Neuronal stem cell (in vitro differentiated cells): ENCODE measurements at regions not wholly inside any gene's neighbourhood (a gene's known extent, or its start where the extent isn't known, plus 50 kb on each side); places are given as distances from the start of the nearest gene placed in this dataset.

Source experiments
- DNase-seq: peaks from one replicate; pipeline ENCODE4 v3.0.0-alpha.2; 2013; ENCODE audit warnings: low spot score
- H2AFZ ChIP-seq: one replicate; pipeline ENCODE4 v1.6.1; 2013; ENCODE audit warnings: mild to moderate bottlenecking, low read length, inconsistent platforms
- H2AK5ac ChIP-seq: 2 replicates; pipeline ENCODE4 v1.6.1; 2013; ENCODE audit warnings: low read depth, mild to moderate bottlenecking, inconsistent platforms, low read length, moderate library complexity, mixed read lengths
- H2BK120ac ChIP-seq: 2 replicates; pipeline ENCODE4 v1.6.1; 2013; ENCODE audit warnings: low read depth, mild to moderate bottlenecking, inconsistent platforms, low read length, moderate library complexity, mixed read lengths
- H2BK12ac ChIP-seq: one replicate; pipeline ENCODE4 v1.6.1; 2013; ENCODE audit warnings: low read length, inconsistent platforms
- H2BK15ac ChIP-seq: 2 replicates; pipeline ENCODE4 v1.6.1; 2013; ENCODE audit warnings: mild to moderate bottlenecking, low read length, inconsistent platforms, mixed read lengths
- H2BK5ac ChIP-seq: one replicate; pipeline ENCODE4 v1.6.1; 2013; ENCODE audit warnings: inconsistent platforms, mild to moderate bottlenecking, low read length, moderate library complexity
- H3K14ac ChIP-seq: one replicate; pipeline ENCODE4 v1.6.1; 2013; ENCODE audit warnings: low read length, inconsistent platforms
- H3K18ac ChIP-seq: 2 replicates; pipeline ENCODE4 v1.6.1; 2013; ENCODE audit warnings: low read length, inconsistent platforms
- H3K23ac ChIP-seq: 2 replicates; pipeline ENCODE4 v1.6.1; 2013; ENCODE audit warnings: low read depth, mild to moderate bottlenecking, mixed read lengths, low read length, inconsistent platforms; ENCODE audit not compliant: poor library complexity
- H3K27ac ChIP-seq: replicated peaks from 3 replicates; pipeline ENCODE4 v1.5.1; 2013; ENCODE audit warnings: low read length, inconsistent platforms
- H3K27me3 ChIP-seq, 3 experiments: 2 replicates each; pipeline ENCODE4 v1.6.1; 2013; ENCODE audit warnings: low read length in 3 of 3, mild to moderate bottlenecking in 2 of 3, inconsistent platforms in 1 of 3, low read depth in 1 of 3, mixed read lengths in 1 of 3, moderate library complexity in 1 of 3; ENCODE audit not compliant: control insufficient read depth in 3 of 3, insufficient read depth in 3 of 3
- H3K36me3 ChIP-seq, 2 donors: replicated peaks in 1 of 2; 2 replicates each; pipeline ENCODE4 v1.6.1; 2013; ENCODE audit warnings: low read length in 2 of 2; ENCODE audit not compliant: control insufficient read depth in 2 of 2, insufficient read depth in 2 of 2
- H3K4ac ChIP-seq: 2 replicates; pipeline ENCODE4 v1.6.1; 2013; ENCODE audit warnings: inconsistent platforms, mild to moderate bottlenecking, low read length, moderate library complexity
- H3K4me1 ChIP-seq, 2 donors: 1 replicate in 1 of 2; 2 replicates in 1 of 2; pipeline ENCODE4 v1.6.1; 2013; ENCODE audit warnings: low read length in 2 of 2, low read depth in 1 of 2; ENCODE audit not compliant: control insufficient read depth in 2 of 2, insufficient read depth in 1 of 2
- H3K4me2 ChIP-seq: one replicate; pipeline ENCODE4 v1.6.1; 2013; ENCODE audit warnings: mild to moderate bottlenecking, low read length, inconsistent platforms; ENCODE audit not compliant: insufficient read depth, poor library complexity, severe bottlenecking
- H3K4me3 ChIP-seq, 2 donors: 2 replicates each; pipeline ENCODE4 v1.5.1; 2013; ENCODE audit warnings: low read length in 2 of 2, mild to moderate bottlenecking in 2 of 2, inconsistent platforms in 1 of 2, moderate library complexity in 1 of 2
- H3K79me1 ChIP-seq: one replicate; pipeline ENCODE4 v1.6.1; 2013; ENCODE audit warnings: low read depth, mild to moderate bottlenecking, inconsistent platforms, low read length, moderate library complexity
- H3K9ac ChIP-seq: one replicate; pipeline ENCODE4 v1.6.1; 2013; ENCODE audit warnings: mild to moderate bottlenecking, low read depth, low read length, inconsistent platforms; ENCODE audit not compliant: poor library complexity
- H3K9me3 ChIP-seq, 2 donors: replicated peaks in 1 of 2; 2 replicates each; pipeline versions ENCODE3 to v1.6.1; 2013; ENCODE audit warnings: low read length in 2 of 2, mild to moderate bottlenecking in 2 of 2, inconsistent platforms in 1 of 2, low read depth in 1 of 2, mixed read lengths in 1 of 2, moderate library complexity in 1 of 2; ENCODE audit not compliant: control insufficient read depth in 2 of 2, insufficient read depth in 1 of 2
- H4K8ac ChIP-seq: one replicate; pipeline ENCODE4 v1.6.1; 2013; ENCODE audit warnings: low read depth, mild to moderate bottlenecking, inconsistent platforms, low read length, moderate library complexity
- H4K91ac ChIP-seq: one replicate; pipeline ENCODE4 v1.6.1; 2013; ENCODE audit warnings: low read length, low read depth, mild to moderate bottlenecking, inconsistent platforms; ENCODE audit not compliant: poor library complexity
- WGBS, 2 donors: extraction: QIAGEN DNeasy Blood & Tissue Kit; methylation state at CpG; one replicate each; pipeline ENCODE4 v1.1.7; 2013; ENCODE audit warnings: missing lambda C conversion rate in 2 of 2, mixed read lengths in 1 of 2; ENCODE audit not compliant: insufficient read length in 2 of 2, insufficient replicate concordance in 1 of 2; ENCODE audit errors: extremely low coverage in 2 of 2; 5-methylcytosine and 5-hydroxymethylcytosine counted together

DNA sequence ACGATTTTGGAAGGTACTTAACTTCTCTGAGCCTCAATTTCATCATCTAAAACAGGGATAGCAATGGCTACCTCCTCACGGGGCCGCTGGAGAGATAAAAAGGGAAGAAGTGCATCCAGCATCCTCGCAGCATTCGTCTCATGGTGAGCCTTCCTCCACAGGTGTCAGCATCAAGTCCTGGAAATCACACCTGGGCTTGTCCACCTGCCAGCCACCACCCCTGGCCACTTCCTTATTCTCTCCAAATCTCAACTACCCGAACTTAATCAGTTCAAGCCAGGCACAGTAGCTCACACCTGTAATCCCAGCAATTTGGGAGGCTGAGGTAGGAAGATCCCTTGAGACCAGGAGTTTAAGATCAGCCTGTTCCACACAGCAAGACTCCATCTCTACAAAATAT lies 234.5 kb downstream of the LY86 start:
- Histone ChIP-seq H3K4me1 (peaks cover 0 to 16% of the 10 kb centered on the region in 2 donors), H3K18ac (no peak overlapping the region), H2BK12ac (no peak overlapping the region), H3K36me3 (no peaks in the 10 kb centered on the region), H4K91ac (no peak overlapping the region), H3K4ac (no peak overlapping the region), H2BK5ac (no peak overlapping the region), H2BK15ac (no peak overlapping the region), H2AK5ac (no peak overlapping the region), H3K23ac (no peak overlapping the region), H3K79me1 (no peaks in the 10 kb centered on the region), H2BK120ac (no peak overlapping the region), H3K27me3 (no peaks in the 10 kb centered on the region), H3K27ac (no peak overlapping the region), H3K9me3 (no peaks in the 10 kb centered on the region), H3K4me2 (no peak overlapping the region), H3K9ac (no peak overlapping the region), H3K4me3 (no peak overlapping the region), H4K8ac (no peak overlapping the region), H2AFZ (no peak overlapping the region), H3K14ac (no peak overlapping the region)
- WGBS, 2 donors = no CpG with 5 or more reads among the region's 6 CpGs
- DNase-seq = no peak

- whole genome bisulfite sequencing, 2 donors = no CpG with 5 or more reads among the region's 5 CpGs
- Histone ChIP-seq H2BK12ac (no peak overlapping the region), H3K4me1 (peaks cover 0 to 16% of the 10 kb centered on the region in 2 donors), H2BK15ac (no peak overlapping the region), H2AK5ac (no peak overlapping the region), H3K9me3 (no peaks in the 10 kb centered on the region), H3K23ac (no peak overlapping the region), H3K79me1 (no peaks in the 10 kb centered on the region), H3K27ac (no peak overlapping the region), H3K4me3 (no peak overlapping the region), H2BK5ac (no peak overlapping the region), H4K91ac (no peak overlapping the region), H4K8ac (no peak overlapping the region), H3K18ac (no peak overlapping the region), H2BK120ac (no peak overlapping the region), H3K27me3 (no peaks in the 10 kb centered on the region), H3K36me3 (no peaks in the 10 kb centered on the region), H3K4ac (no peak overlapping the region), H3K4me2 (no peak overlapping the region), H3K9ac (no peak overlapping the region), H3K14ac (no peak overlapping the region), H2AFZ (no peak overlapping the region)
- DNase-seq = no peak
Observed at GRCh38 chr6:6823568-6824224, 235.2 kb downstream of the LY86 start.

- no peak overlapping the region for H3K9ac ChIP-seq
- WGBS, 2 donors = no CpG with 5 or more reads among the region's 6 CpGs
Observed at GRCh38 chr6:6824381-6824780, 235.9 kb downstream of the LY86 start.

GRCh38 chr6:6825193-6825784 lies 236.8 kb downstream of the LY86 start:
- H3K9me3 ChIP-seq = no peaks in the 10 kb centered on the region
- H3K4me1 ChIP-seq = peaks cover 0 to 13% of the 10 kb centered on the region in 2 donors
- H2AK5ac ChIP-seq = peak overlapping the region; percentile 16
- no CpG with 5 or more reads among the region's 11 CpGs for WGBS, 2 donors
- DNase-seq = no peak
- H3K79me1 ChIP-seq = no peaks in the 10 kb centered on the region
- H2BK120ac ChIP-seq = no peak overlapping the region
- no peak overlapping the region for H3K4me3 ChIP-seq
- H3K23ac ChIP-seq = no peak overlapping the region
- H3K27ac ChIP-seq = no peak overlapping the region
- H3K4ac ChIP-seq = no peak overlapping the region
- no peaks in the 10 kb centered on the region for H3K36me3 ChIP-seq
- H3K4me2 ChIP-seq = no peak overlapping the region
- H2BK15ac ChIP-seq = no peak overlapping the region
- H4K91ac ChIP-seq = no peak overlapping the region
- H3K18ac ChIP-seq = peak overlapping the region; percentile 30
- no peak overlapping the region for H3K14ac ChIP-seq
- no peak overlapping the region for H4K8ac ChIP-seq
- no peak overlapping the region for H2AFZ ChIP-seq
- H2BK5ac ChIP-seq = no peak overlapping the region
- H3K27me3 ChIP-seq = no peaks in the 10 kb centered on the region
- H3K9ac ChIP-seq = no peak overlapping the region
- no peak overlapping the region for H2BK12ac ChIP-seq

More at GRCh38 chr6:6824381-6824780, 235.9 kb downstream of the LY86 start:
- no peak overlapping the region for H3K27ac ChIP-seq
- H4K91ac ChIP-seq = no peak overlapping the region
- H3K14ac ChIP-seq = no peak overlapping the region
- no peaks in the 10 kb centered on the region for H3K9me3 ChIP-seq
- H3K27me3 ChIP-seq = no peaks in the 10 kb centered on the region
- H3K4ac ChIP-seq = no peak overlapping the region
- peak overlapping the region; percentile 62 for H2BK5ac ChIP-seq
- no peak overlapping the region for H3K4me3 ChIP-seq
- H3K23ac ChIP-seq = no peak overlapping the region
- H3K4me2 ChIP-seq = no peak overlapping the region
- H4K8ac ChIP-seq = peak overlapping the region; percentile 54
- H2BK15ac ChIP-seq = peak overlapping the region; percentile 84
- no peak for DNase-seq
- H2AK5ac ChIP-seq = peak overlapping the region; percentile 78
- no peaks in the 10 kb centered on the region for H3K36me3 ChIP-seq
- H2BK120ac ChIP-seq = no peak overlapping the region
- no peak overlapping the region for H2BK12ac ChIP-seq
- H2AFZ ChIP-seq = no peak overlapping the region
- H3K79me1 ChIP-seq = no peaks in the 10 kb centered on the region
- H3K18ac ChIP-seq = peak overlapping the region; percentile 69
- peaks cover 0 to 16% of the 10 kb centered on the region in 2 donors for H3K4me1 ChIP-seq
